SKM-1 treated with dmso at 0.1 percent for 144 hours (cell line): ENCODE measurements at regions not wholly inside any gene's neighbourhood (a gene's known extent, or its start where the extent isn't known, plus 50 kb on each side); places are given as distances from the start of the nearest gene placed in this dataset.

Experiments used
- DNase-seq: peaks from one replicate; lab custom pipeline; 2025; ENCODE audit not compliant: unreplicated experiment; lab: John Stamatoyannopoulos, UW

DNA sequence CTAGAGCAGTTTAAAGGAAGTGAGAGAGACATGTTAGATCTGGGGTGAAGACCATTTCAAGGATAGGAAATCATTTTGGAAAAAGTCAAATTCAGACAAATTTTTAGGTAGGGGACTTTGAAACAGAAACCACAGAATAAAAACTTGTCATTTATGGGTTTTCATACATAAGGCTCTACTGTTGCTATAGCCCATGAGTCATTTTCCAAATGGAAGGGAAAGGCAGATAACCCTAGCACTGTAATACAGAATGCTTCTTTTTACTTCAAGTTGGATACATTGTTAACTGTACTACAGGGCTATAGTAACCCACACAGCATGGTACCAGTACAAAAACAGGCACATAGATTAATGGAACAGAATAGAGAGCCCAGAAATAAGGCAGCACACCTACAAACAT, 455.4 kb downstream of the EBF1 start:
- DNase-seq = no peak

DNA sequence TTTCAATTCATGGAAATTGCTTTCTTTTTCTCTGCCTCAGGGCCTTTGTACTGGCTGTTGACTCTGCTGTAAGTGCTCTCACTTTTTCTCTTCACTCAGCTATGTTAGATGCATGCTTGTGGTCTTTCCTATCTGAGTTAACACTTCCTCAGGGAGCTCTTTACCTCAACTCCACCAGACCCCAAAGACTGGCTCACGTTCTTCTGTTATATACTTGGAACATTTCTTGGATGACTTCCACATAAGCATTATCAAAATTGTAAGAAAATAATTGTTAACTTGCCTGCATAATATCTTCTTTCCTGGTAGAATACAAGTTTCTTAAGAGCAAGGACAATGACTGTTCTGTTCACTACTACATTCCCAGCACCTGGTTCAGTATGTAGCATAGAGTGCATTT, 455.9 kb downstream of the EBF1 start:
- DNase-seq = no peak

DNA sequence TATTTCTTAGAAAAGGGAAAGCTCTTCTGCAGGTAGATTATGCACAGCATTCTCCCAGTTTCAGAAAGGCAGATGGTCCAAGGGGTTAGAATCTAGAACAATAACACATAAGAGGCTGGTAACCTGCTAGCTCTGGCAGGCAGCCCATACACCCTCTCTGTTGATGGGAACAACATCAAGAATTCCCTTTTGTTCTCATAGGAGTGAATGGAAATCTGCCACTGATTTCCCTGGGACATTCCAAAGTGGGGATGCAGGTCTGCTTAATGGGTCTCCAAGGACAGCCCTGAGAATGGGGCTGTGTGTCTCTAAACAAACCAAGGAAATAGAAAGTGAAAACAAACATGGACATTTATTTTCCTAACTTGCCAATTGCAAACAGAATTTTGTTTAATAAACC, 456.8 kb downstream of the EBF1 start:
- no peak for DNase-seq

DNA sequence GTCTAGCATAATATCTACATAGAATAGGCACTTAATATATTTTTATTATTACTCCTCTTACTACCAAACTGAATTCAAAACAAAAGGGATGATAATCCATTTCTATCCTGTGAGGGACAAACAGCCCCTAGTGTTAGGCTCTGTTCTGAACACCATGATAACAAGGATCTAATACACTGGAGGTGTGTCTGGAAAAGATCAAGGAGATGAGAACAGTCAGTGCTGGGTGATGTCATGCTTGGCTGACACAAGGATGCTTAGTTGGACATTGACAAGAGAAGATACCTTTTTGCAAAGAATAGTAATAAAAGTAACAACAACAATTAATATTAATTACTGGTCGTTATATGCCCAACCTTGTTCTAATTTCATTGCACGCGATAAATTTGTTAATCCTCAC, 458.7 kb downstream of the EBF1 start:
- no peak for DNase-seq

DNA sequence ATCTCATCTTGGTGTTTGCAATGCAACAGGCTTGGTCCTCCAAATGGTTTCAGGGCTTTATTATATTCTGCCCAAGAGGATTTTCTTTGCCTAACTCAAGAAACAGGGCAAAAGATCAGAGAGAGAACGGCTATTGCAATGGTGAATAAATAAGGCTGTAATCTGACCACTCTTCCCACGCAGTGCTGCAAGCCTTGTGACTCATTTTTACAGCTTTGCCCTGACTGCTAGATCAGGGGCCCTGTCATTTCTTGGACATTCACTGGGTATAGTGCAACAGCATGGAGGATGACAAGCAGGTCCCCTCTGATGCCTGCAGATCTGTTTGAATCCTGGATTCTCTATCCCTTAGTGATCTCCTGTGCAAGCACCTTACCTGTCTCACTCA, 459.1 kb downstream of the EBF1 start:
- no peak for DNase-seq

DNA sequence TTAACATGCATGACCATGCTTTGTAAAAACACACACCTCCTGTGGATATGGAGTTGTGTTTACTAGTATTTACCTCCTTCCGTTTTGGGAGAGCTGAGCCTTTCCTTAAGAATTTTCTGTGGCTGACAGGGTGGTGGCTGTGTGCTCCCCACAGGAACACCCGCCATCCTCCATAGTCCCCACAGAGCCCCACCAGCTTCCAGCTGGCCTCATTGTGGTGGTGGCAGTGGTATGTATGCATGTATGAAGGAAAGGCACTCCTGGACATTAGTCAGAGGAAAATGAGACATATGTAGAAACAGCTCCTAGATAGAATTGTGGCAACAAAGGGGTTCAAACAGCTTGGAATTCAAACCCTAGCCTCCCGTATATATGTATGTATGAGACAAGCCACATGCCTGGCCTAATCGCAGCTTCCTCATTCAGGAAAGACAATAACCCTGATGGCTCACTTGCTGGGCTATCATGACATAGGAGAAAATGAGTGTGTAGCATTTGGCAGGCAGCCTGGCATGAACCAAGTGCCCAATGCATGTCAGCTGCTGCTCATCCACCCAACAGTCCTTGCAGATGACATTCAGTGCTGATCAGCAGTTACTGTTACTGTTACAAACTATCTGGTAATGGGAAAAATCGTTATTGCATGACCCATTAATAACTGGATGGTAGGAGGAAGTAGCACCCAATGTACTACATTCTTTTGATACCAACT, 459.7 kb downstream of the EBF1 start:
- no peak for DNase-seq

DNA sequence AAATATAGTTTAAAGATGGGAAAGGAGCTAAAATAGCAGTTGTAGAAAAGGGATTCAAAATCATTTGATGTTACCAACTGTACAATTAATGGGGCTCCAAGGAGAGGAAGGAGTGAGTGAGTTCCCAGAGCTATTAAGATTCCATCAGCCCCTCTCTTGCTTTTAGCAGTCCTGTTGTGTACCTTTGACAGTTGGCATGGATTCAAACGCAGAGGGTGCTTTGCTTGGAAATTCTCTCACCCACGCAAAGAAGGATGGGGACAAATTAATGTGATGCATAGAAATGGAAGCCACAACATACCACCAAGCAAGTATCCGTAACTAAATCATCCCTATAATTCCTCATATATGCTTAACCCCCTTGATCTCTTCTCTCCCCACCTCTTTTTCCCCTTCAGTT, 461.3 kb downstream of the EBF1 start:
- DNase-seq = no peak

DNA sequence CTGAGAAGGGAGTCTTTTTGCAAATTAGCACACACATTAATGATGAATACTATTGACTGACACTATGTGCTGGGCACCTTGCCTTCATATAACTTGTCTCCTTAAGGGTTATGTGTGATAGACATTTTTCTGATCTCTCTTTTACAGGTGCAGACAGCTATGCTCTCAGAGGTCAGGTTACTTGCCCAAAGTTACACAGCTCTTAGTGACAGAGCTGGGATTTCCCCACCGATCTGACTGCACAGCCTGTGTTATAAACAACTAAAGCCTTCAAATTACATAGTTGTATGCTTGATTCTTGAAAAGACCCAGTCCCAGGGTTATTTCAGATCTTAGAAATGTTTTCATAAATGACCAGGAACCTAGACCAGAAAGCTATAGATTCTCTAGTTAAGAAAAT, 462.7 kb downstream of the EBF1 start:
- DNase-seq = no peak

DNA sequence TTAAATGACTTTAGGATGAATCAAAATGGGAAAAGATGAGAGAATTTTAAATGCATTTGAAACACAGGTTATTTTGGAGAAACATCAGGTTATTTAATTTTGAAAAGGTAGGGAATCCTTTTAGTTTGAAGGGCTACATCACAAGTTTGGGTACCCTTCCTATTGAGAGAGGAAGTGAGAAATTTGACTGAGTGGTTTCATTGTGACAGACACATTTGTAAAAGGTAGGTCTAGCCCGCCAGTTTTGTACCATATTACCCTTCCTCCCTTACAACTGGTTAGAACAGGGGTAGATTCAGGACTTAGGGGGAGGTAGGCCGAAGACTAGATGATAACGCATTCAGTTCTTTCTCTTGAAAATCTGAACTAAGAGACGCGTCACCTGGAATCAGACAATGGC, 464.2 kb downstream of the EBF1 start:
- no peak for DNase-seq

DNA sequence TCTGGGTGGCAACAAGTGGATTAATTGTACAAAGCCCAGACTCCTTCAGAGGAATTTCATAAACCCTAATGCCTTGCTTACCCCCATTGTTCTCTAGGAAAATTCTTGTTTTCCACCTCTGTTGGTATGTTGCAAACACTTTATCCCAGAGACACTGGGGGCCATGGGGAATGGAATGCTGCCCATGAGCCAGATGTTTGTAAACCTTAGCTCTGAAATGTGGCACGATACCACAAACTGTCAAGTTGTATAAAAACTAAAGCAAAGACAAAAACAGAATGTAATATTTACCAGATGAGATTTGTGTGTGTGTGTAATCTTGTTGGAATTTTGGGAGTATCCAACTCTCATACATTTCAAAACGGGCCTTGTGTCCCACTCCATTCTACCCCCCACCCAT, 465.0 kb downstream of the EBF1 start:
- no peak for DNase-seq

DNA sequence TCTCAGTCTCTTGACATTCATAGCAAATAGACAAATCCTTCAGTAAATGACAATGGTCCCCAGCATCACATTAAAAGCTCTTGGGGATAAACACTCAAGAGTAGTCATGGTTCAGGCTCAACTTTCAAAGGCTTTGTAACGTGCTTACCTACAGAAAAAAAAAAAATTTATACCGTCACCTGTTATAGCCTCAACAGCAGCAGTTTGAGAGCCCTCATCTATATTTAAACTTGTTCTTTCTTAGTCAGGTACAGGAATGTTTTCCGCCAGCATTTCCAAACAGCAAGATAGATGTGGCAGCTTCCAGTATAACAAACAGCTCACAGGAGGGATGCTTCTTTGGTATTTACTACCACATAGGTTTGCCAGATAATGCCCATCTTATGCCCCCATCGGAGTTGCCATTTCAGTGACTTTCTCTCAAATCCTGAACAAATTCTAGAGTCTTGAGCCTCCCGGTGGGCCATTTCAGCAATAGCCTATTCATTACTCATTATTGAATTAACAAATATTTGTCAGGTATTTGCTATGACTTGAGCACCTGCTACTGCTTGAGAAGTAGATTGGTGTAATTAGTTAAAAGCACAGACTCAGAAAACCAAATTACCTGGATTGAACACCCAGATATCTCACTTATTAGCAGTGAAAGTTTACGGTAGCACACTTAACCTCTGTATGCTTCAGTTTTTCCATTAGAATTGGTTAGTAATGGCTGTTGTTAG, 470.0 kb downstream of the EBF1 start:
- no peak for DNase-seq

DNA sequence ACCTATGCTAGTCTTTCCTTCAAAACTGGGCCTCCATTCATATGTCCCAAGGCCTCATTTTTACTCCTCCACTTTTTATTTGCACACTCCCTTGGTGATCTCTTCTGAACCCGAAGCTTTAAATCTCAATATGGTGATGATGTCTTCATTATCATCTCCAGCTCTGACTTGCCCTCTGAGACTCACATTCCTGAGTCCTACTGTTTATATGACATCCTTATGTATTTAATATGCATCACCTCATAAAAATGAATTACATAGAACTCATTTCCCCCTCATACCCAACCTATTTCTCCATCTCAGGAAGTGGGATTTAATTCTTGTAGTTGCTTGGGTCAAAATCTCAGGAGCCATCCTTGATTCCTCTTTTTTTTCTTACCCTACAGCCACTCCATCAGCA, 473.0 kb downstream of the EBF1 start:
- DNase-seq = no peak

DNA sequence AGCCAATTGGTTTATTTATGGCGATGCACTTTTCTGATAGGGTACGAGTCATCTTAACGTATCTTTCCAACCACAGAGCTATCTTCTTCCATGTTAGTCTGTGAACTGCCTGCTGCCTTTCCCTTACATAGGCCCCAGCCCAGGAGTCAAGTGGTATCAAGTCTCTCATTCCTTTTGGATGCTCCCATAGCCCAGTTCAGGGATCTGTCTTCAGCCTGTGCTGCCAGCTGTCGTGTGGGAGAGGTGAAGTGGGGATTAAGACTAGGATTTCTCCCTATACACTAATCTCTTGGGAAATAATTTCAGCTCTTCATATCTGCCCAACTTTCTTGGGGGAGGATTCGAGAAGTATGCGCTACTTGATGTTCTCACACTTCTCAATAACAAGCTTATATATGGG, 475.7 kb downstream of the EBF1 start:
- DNase-seq = no peak

DNA sequence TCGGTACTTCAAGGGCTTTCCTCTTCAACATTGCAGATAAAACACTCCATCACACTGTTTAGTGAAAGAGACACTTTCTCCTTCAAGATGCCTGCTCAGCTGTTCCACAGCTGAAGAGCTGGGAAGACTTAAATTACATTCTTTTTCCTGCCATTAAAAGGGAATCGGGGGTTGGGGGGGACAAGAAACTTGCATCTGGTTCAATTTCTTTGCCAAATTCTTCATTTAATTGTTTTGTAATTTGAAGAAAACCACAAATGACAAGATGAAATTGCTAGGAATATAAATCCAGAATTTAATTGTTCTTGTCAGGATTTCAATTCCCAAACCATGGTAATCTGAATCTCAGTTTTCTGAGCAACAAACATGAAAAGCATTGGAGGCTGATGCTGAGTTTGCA, 478.3 kb downstream of the EBF1 start:
- DNase-seq = no peak

DNA sequence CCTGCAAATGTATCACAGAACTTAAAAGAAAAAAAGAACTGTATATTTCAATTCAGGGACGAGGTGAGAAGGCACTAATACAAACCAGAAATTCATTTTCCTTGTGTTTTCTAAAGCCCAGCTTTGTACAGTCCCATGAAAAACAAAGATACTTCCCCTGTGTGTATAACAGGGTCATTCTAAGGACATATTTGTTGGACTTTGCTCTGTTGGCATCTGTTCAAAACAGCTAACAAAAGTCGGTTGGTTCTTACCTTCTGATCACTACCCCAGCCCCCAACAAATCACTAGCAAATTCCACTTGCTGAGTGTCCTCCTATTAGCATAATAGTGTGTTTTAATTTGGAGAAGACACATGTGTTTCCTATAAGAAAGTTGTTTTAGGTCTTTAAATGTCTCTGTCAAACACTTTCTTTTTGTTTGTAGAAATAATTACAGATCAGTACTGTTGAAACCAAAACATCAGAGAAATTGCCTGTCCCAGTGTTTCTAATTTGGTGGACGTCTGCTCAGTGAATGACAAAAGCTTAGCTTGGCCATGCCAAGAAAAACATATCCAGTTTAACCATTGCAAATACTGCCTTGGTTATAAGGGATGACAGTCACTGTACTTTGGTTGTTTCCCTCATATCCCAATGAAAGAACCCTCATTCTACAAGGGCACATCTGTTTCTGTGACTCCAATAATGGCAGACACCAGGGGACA, 480.5 kb downstream of the EBF1 start:
- no peak for DNase-seq

DNA sequence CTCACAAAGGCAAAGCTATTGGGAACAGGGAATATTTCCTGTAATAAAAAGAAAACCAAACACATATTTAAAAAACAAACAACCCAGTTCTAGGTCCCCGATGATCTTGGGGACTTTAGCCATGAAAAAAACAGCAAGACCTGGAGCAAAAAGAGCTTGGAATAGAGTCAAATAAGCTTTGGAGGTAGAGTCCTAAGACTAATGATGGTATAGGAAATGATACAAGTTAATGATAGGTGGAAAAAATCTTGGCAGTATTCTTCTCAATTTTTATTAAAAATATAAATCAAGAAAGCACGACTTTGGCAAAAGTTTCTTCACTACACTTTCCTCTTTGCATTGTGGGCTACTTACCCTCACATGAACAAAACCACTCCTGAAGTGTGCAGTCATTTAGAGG, 481.5 kb downstream of the EBF1 start:
- no peak for DNase-seq

DNA sequence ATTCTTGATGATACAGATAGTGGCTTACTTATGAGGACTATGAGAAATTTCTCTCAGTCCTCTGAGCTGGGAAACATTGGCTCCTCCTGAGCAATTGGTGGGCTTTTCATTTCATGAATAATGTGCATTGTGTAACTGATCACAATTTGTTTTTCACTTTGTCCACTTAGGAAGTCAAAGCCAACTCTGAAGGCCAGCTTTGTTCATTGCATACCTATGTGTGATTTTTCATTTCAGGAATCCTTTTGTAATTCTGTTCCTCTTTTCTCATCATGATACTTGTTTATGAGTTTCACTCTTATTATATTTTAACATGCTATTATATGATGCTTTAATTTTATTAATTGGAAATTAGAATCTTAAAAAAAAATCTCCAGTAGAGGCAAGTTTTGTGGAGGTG, 483.0 kb downstream of the EBF1 start:
- no peak for DNase-seq

DNA sequence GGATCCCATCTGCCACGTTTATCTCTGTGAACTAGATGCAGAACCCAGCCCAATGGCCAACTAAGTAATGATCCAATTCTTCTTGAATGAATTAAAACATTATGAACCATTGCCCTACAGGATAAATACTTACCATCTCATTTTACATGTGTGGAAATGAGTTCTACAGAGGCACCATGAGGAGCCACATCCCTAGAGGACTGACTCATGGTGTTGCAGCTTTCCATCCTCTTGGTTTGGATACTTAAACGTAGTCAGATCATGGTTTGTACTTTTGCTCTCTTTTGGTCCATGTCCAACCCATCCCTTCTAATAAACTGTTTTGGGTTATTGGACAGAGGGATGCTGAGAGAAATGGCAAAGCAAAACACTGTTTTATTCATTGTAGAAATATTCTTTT, 484.8 kb downstream of the EBF1 start:
- no peak for DNase-seq

DNA sequence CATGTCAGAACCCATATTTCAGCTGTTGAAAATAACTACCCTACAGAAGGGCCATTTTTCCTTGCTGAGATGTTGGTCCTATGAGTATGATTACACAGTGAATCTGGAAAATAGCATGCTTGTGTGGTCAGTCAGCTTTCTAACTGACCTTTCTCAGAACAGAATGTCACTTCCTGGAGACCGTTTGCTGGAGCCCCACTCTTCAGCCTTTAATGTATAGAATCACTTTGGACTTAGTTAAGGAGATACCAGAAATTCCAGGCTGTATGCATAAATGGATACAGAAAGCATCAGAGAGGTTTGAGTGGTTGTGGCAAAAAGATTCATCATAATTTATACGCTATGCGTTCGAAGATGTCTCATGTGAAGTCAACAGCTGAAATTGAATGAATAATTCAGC, 488.1 kb downstream of the EBF1 start:
- no peak for DNase-seq

DNA sequence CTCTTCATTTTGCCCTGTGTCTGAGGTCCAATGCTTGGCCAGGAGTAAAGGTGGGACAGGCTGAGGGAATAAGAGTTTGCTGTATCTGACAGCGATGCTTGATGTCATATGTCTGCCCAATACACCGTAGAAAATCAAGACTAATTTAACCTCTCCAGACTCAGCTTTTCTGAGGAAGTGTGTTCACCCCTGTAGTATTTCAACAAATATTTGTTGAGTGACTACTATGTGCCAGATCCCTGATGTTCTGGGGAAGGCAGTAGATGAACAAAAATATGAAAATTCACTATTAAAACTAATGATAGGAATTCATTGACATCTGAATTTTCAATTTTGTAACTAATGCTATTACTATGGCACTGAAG, 489.7 kb downstream of the EBF1 start:
- DNase-seq = no peak

DNA sequence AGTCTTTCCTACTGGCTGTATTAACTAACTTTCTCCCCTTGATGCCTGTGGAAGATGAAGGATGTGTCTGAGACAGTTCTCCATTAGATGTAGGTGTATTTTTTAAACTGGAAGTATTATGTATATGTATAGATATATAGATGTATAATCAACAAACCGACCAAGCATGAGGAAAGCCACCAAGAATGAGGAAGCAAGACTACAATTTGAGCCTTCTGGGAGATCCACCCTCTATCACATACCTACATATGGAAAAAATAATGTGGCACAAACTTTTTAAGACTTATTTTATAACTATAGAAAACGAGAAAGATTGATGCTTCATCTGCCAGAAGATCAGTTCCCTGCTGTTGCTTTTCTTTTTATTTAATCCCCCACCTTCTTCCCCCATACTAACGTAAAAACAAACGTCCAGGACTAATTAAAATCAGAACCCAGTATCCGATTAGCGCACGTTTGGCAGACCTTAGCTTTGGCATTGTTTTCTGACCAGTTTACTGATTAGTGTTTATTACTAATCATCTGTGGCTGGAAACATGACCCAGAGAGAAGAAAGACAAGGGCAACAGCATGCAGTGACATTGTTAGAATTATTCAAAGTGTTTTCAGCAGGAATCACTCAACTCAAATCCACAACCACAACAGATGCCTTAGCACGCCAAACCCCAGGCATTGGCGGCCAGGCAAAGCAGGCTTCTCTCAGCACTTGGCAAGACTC, 490.2 kb downstream of the EBF1 start:
- no peak for DNase-seq

DNA sequence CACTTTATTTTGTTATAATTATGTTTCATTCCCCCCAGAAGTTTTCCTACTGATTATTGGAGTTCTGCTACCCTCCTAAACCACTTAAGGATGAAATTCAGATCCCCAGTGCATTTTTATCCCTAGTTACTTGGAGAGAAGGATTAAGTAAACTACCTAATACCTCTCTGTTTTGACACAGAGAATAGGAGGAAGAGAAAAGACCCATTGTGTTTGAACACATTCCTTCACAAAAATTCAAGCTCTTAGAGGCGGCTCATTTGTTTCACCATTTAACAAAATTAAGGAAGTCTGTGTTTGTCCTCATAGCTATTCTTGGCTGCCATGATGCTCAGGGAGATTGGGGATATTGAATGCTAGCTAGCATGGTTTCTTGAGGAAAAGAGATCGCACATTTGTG, 492.6 kb downstream of the EBF1 start:
- no peak for DNase-seq
